ENCODE measurements at regions not wholly inside any gene's neighbourhood (a gene's known extent, or its start where the extent isn't known, plus 50 kb on each side); places are given as distances from the start of the nearest gene placed in this dataset.

- Histone ChIP-seq H3K27me3 (ENCODE audit: control insufficient read depth, extremely low read depth, insufficient read depth, low read length) (no peaks in the 10 kb centered on the region), H3K79me2 (ENCODE audit: control insufficient read depth, insufficient read depth, low read length) (no peaks in the 10 kb centered on the region), H3K9me1 (ENCODE audit: control insufficient read depth, extremely low read depth, insufficient read depth, low read length) (no peaks in the 10 kb centered on the region), H2AFZ (ENCODE audit: control insufficient read depth, low read length) (no peak overlapping the region), H3K4me2 (ENCODE audit: control insufficient read depth, extremely low read depth, insufficient read depth, low read depth, low read length) (no peak overlapping the region), H3K36me3 (ENCODE audit: control insufficient read depth in 2 of 2, extremely low read depth in 1 of 2, insufficient read depth in 2 of 2, low read length in 2 of 2) (no peaks in the 10 kb centered on the region), H3K27ac (ENCODE audit: control insufficient read depth, insufficient read depth, low read length) (no peak overlapping the region), H3K4me3 (ENCODE audit: control insufficient read depth in 2 of 3, extremely low read depth in 1 of 3, insufficient read depth in 2 of 3, low read depth in 1 of 3, low read length in 3 of 3) (no peak overlapping the region), H3K4me1 (ENCODE audit: control insufficient read depth, extremely low read depth, insufficient read depth, low read length) (no peaks in the 10 kb centered on the region), H3K9me3 (ENCODE audit: control insufficient read depth, low read depth, low read length) (no peaks in the 10 kb centered on the region), H4K20me1 (ENCODE audit: control insufficient read depth, extremely low read depth, insufficient read depth, low read length) (no peaks in the 10 kb centered on the region), H3K9ac (ENCODE audit: control insufficient read depth, extremely low read depth, insufficient read depth, low read length) (no peak overlapping the region)
- FAIRE-seq, result no peak
- no peak for TF ChIP-seq EZH2 (IDR thresholded peaks at IDR 0.05; ENCODE audit: low read length)
- TF ChIP-seq CTCF (optimal IDR thresholded peaks at IDR 0.05 in 1 of 3, IDR thresholded peaks at IDR 0.05 in 1 of 3, conservative IDR thresholded peaks at IDR 0.05 in 1 of 3; ENCODE audit: extremely low read depth in 1 of 3, insufficient read depth in 2 of 3, low read length in 3 of 3), result no peak
- no peak for DNase-seq (ENCODE audit: low read depth, low spot score)
- dilution Hi-C loops (cut with MboI; ENCODE audit: extremely low pct_ligation_motif_present, low sequenced_read_pairs), result no loop called here
Measured at GRCh38 chr7:119382726-119383125, 890.2 kb upstream of the KCND2 start.

GRCh38 chr7:119395024-119395423 lies 878.0 kb upstream of the KCND2 start:
- dilution Hi-C loops (cut with MboI; ENCODE audit: extremely low pct_ligation_motif_present, low sequenced_read_pairs), result no loop called here
- DNase-seq (ENCODE audit: low read depth, low spot score), result no peak
- H3K4me2 ChIP-seq (ENCODE audit: control insufficient read depth, extremely low read depth, insufficient read depth, low read depth, low read length), result no peak overlapping the region

More at GRCh38 chr7:119395024-119395423, 878.0 kb upstream of the KCND2 start:
- no peak for FAIRE-seq
- no peak overlapping the region for H3K27ac ChIP-seq (ENCODE audit: control insufficient read depth, insufficient read depth, low read length)
- H3K79me2 ChIP-seq (ENCODE audit: control insufficient read depth, insufficient read depth, low read length), result no peaks in the 10 kb centered on the region
- H3K4me1 ChIP-seq (ENCODE audit: control insufficient read depth, extremely low read depth, insufficient read depth, low read length), result no peaks in the 10 kb centered on the region
- H3K36me3 ChIP-seq (ENCODE audit: control insufficient read depth in 2 of 2, extremely low read depth in 1 of 2, insufficient read depth in 2 of 2, low read length in 2 of 2), result no peaks in the 10 kb centered on the region
- H3K9me3 ChIP-seq (ENCODE audit: control insufficient read depth, low read depth, low read length), result no peaks in the 10 kb centered on the region
- no peaks in the 10 kb centered on the region for H4K20me1 ChIP-seq (ENCODE audit: control insufficient read depth, extremely low read depth, insufficient read depth, low read length)
- no peak overlapping the region for H2AFZ ChIP-seq (ENCODE audit: control insufficient read depth, low read length)
- no peaks in the 10 kb centered on the region for H3K9me1 ChIP-seq (ENCODE audit: control insufficient read depth, extremely low read depth, insufficient read depth, low read length)
- TF ChIP-seq EZH2 (IDR thresholded peaks at IDR 0.05; ENCODE audit: low read length) (no peak), CTCF (optimal IDR thresholded peaks at IDR 0.05 in 1 of 3, IDR thresholded peaks at IDR 0.05 in 1 of 3, conservative IDR thresholded peaks at IDR 0.05 in 1 of 3; ENCODE audit: extremely low read depth in 1 of 3, insufficient read depth in 2 of 3, low read length in 3 of 3) (no peak)
- no peak overlapping the region for H3K4me3 ChIP-seq (ENCODE audit: control insufficient read depth in 2 of 3, extremely low read depth in 1 of 3, insufficient read depth in 2 of 3, low read depth in 1 of 3, low read length in 3 of 3)
- no peak overlapping the region for H3K9ac ChIP-seq (ENCODE audit: control insufficient read depth, extremely low read depth, insufficient read depth, low read length)
- H3K27me3 ChIP-seq (ENCODE audit: control insufficient read depth, extremely low read depth, insufficient read depth, low read length), result no peaks in the 10 kb centered on the region

Data from keratinocyte (primary cell).